Transverse colon (tissue), 4 donors: ENCODE measurements at regions not wholly inside any gene's neighbourhood (a gene's known extent, or its start where the extent isn't known, plus 50 kb on each side); places are given as distances from the start of the nearest gene placed in this dataset.
"Not testable (repeated sequence)": the region's sequence is repeated elsewhere in the genome, so short reads cannot be mapped to it uniquely, and the experiment has no call there.

ENCODE experiments used
- DNase-seq: peaks from one replicate; pipeline ENCODE4 v3.0.0-alpha.2; 2019
- H3K27ac ChIP-seq, 4 donors: fragments of 200-600 bp; sonication (generic); 2 replicates each; pipeline ENCODE4 v1.5.1; 2016 to 2018; ENCODE audit warnings: inconsistent platforms in 4 of 4
- H3K27me3 ChIP-seq: fragments of 200-600 bp; sonication (generic); 2 replicates; pipeline ENCODE4 v1.5.1; 2017; ENCODE audit warnings: inconsistent platforms
- H3K36me3 ChIP-seq, 4 donors: fragments of 200-600 bp; sonication (generic); 2 replicates each; pipeline ENCODE4 v1.5.1; 2017 to 2019; ENCODE audit warnings: inconsistent platforms in 4 of 4
- H3K4me1 ChIP-seq, 4 donors: fragments of 200-600 bp; sonication (generic); 2 replicates each; pipeline ENCODE4 v1.5.1; 2017 to 2020; ENCODE audit warnings: inconsistent platforms in 4 of 4
- H3K4me3 ChIP-seq, 4 donors: fragments of 200-600 bp; sonication (generic); 1 replicate in 1 of 4; 2 replicates in 3 of 4; pipeline versions ENCODE4 v1.5.1 to v1.6.1; 2017 to 2019; ENCODE audit warnings: inconsistent platforms in 4 of 4
- H3K9me3 ChIP-seq, 2 donors: fragments of 200-600 bp; sonication (generic); 2 replicates each; pipeline ENCODE4 v1.5.1; 2017 to 2019; ENCODE audit warnings: inconsistent platforms in 2 of 2
- EP300 ChIP-seq: sonication (generic); formaldehyde crosslinking; IDR thresholded peaks from one replicate; pipeline ENCODE4 v1.6.1; 2017; ENCODE audit warnings: antibody characterized with exemption, low read depth
- POLR2A ChIP-seq: fragments of 450-650 bp; IDR thresholded peaks from one replicate; pipeline ENCODE4 v1.6.1; 2016; ENCODE audit warnings: antibody characterized with exemption, mild to moderate bottlenecking, moderate library complexity
- POLR2AphosphoS5 ChIP-seq, 3 donors: sonication (generic); formaldehyde crosslinking; IDR thresholded peaks; one replicate each; pipeline ENCODE4 v1.6.1; 2016; ENCODE audit warnings: antibody characterized with exemption in 3 of 3
- WGBS, 2 donors: methylation state at CpG; one replicate each; pipeline ENCODE4 v1.1.5; 2018; ENCODE audit warnings: low coverage in 1 of 2; 5-methylcytosine and 5-hydroxymethylcytosine counted together
- in situ Hi-C, 4 donors: fragments of 200-750 bp; cut with MboI; loops; one replicate each; pipeline versions ENCODE4 v1.15.0 to v1.15.1; 2017; ENCODE audit warnings: low sequenced_read_pairs in 3 of 4, low pct_ligation_motif_present in 1 of 4, low pct_unique_long_range_greater_than_20kb in 1 of 4
- intact Hi-C: fragments of 100-400 bp; cut with DNase I; formaldehyde crosslinking; loops from one replicate; pipeline ENCODE4 v1.15.1; 2023; ENCODE audit warnings: low total_unique reads
- TF ChIP-seq, protein P1 (sequence below), 5 experiments: fragments of 200-600 bp in 3 of 5; fragments of 450-650 bp in 2 of 5; sonication (generic) in 3 of 5; IDR thresholded peaks; 1 replicate in 2 of 5; 2 replicates in 3 of 5; pipeline ENCODE4 v1.5.1; 2016 to 2017; ENCODE audit warnings: antibody characterized with exemption in 5 of 5, inconsistent platforms in 3 of 5, mild to moderate bottlenecking in 2 of 5, moderate library complexity in 1 of 5

DNA sequence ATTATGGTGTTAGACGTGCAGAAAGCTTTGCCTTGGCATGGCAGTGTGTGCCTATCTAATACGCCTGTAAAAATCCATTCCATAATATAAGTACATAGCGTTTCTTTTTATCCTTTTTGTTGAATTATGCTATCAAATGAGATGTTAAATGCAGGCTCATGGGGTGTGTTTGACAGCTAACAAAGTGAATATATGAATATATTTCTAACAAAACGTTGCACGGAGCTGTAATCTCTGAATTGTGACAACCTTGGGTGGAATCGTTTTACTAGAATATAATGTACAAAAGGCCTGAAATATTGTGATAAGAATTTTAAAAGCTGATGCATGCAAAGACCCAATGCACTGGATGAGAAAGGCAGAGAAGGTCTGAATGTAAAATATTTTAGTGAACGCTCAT is 763.7 kb upstream of the TMEM132C start:
- Histone ChIP-seq H3K9me3 (no peaks in the 10 kb centered on the region), H3K36me3 (no peaks in the 10 kb centered on the region), H3K4me3 (no peak overlapping the region), H3K27me3 (no peaks in the 10 kb centered on the region), H3K4me1 (no peaks in the 10 kb centered on the region), H3K27ac (no peak overlapping the region)
- intact Hi-C loops: no loop called here
- TF ChIP-seq, protein P1, sequence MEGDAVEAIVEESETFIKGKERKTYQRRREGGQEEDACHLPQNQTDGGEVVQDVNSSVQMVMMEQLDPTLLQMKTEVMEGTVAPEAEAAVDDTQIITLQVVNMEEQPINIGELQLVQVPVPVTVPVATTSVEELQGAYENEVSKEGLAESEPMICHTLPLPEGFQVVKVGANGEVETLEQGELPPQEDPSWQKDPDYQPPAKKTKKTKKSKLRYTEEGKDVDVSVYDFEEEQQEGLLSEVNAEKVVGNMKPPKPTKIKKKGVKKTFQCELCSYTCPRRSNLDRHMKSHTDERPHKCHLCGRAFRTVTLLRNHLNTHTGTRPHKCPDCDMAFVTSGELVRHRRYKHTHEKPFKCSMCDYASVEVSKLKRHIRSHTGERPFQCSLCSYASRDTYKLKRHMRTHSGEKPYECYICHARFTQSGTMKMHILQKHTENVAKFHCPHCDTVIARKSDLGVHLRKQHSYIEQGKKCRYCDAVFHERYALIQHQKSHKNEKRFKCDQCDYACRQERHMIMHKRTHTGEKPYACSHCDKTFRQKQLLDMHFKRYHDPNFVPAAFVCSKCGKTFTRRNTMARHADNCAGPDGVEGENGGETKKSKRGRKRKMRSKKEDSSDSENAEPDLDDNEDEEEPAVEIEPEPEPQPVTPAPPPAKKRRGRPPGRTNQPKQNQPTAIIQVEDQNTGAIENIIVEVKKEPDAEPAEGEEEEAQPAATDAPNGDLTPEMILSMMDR (IDR thresholded peaks at IDR 0.05): no peak
- no peak for TF ChIP-seq POLR2AphosphoS5 (IDR thresholded peaks at IDR 0.05)
- TF ChIP-seq POLR2A: no peak
- no peak for TF ChIP-seq EP300
- in situ Hi-C loops: no loop called here
- WGBS, 2 donors: 80 to 86% methylated on average over 7 of the region's 7 CpGs
- DNase-seq: no peak

DNA sequence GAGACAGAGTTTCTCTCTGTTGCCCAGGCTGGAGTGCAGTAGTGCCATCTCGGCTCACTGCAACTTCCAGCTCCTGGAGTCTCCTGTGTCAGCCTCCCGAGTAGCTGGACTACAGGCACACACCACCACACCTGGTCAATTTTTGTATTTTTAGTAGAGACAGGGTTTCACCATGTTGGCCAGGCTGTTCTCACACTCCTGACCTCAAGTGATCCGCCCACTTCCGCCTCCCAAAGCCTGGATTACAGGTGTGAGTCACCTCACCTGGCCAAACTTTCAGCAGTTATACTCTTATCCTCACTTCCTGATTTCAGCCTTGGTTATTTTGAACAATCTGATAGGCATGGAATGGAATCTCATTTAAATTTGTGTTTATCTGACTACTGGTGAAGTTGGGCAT is 763.0 kb upstream of the TMEM132C start:
- in situ Hi-C loops, H3K27me3 ChIP-seq, H3K4me1 ChIP-seq, DNase-seq, intact Hi-C loops, H3K27ac ChIP-seq, H3K4me3 ChIP-seq, H3K9me3 ChIP-seq, H3K36me3 ChIP-seq: not testable (repeated sequence)
- 73 to 80% methylated on average over 2 to 4 of the region's 4 CpGs for WGBS, 2 donors

DNA sequence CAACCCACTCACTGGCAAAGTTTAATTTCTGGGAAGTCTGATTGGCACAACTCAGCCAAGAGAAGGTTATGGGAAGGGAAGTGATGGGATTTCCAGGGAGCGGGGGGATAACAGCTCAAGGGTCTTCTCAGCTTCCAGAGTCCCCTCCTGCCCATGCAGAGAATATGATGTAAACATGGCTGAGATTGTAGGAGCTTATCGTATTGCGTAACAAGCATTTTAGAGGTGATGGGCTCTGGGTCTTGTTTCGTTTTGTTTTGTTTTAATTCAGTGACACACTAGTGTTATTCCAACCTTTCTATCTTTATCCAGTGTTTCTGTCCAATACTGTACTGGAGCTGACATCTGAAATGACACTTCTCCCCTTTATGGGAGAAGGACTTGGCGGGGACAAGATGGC is 762.1 kb upstream of the TMEM132C start:
- 66 to 86% methylated on average over 4 to 5 of the region's 5 CpGs for WGBS, 2 donors
- Histone ChIP-seq H3K36me3 (no peaks in the 10 kb centered on the region), H3K27me3 (no peaks in the 10 kb centered on the region), H3K4me3 (no peak overlapping the region), H3K4me1 (no peaks in the 10 kb centered on the region), H3K9me3 (no peaks in the 10 kb centered on the region), H3K27ac (no peak overlapping the region)
- intact Hi-C loops: no loop called here
- no peak for DNase-seq
- TF ChIP-seq, protein P1 (IDR thresholded peaks at IDR 0.05): no peak
- TF ChIP-seq EP300 (no peak), POLR2A (no peak), POLR2AphosphoS5 (IDR thresholded peaks at IDR 0.05) (no peak)
- in situ Hi-C loops: no loop called here

DNA sequence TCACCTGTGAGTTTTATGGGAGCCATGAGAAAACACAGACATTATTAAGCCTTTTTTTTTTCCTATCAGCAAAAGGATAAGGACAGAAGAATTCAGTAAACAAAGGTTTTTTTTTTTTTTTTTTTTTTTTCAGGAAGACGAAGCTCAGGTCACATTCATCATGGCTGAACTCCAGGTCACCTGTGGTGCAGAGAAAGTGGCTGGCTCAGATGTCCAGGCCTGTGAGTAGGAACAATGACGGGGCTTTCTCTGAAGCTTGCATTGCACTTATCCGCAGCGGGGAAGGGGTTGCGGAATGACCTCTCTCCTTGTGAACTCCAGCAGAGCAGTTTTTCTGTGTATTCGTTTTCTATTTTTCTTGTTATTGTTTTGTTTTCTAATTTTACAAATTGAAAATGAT is 759.6 kb upstream of the TMEM132C start:
- 83 to 85% methylated on average over 6 of the region's 6 CpGs for WGBS, 2 donors
- Histone ChIP-seq H3K9me3 (no peaks in the 10 kb centered on the region), H3K4me3 (no peak overlapping the region), H3K36me3 (no peaks in the 10 kb centered on the region), H3K27me3 (no peaks in the 10 kb centered on the region), H3K27ac (no peak overlapping the region), H3K4me1 (no peaks in the 10 kb centered on the region)
- in situ Hi-C loops: no loop called here
- no peak for DNase-seq
- TF ChIP-seq EP300: no peak
- TF ChIP-seq POLR2A: no peak
- intact Hi-C loops: no loop called here

DNA sequence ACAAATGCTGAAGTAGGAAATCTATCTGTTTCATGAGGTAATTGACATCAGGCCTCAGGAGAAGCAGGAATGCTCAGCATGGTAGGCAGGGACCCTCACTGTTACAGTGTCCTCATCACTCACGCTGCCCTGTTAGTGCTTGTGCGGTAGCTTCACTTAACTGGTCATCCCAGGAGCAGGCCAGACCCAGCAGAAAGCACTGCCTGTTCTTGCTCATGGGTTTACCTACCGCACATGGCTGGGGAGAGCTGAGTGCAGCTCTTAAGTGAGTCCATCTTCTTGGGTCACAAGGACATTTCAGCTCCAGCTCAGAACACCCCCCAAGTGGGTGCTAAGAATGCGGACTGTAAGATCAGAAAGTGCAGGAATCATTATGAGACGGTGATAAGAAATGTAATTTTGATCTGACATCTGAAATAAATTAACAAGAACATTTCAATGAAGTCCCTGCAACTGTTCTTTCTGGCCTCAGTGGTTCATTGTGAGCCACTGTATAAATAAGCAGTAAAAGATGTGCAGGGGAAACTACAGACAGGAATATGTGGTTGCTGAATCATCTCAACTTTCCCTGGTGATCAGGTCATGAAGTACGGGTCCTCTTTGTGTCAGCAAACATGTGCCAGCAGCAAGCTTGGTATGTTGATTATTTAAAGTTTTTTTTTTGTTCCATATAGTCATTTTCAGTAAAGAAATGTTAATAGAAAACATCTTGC is 757.7 kb upstream of the TMEM132C start:
- Histone ChIP-seq H3K9me3 (no peaks in the 10 kb centered on the region), H3K4me1 (no peaks in the 10 kb centered on the region), H3K27me3 (no peaks in the 10 kb centered on the region), H3K4me3 (no peak overlapping the region), H3K27ac (no peak overlapping the region), H3K36me3 (no peaks in the 10 kb centered on the region)
- DNase-seq: no peak
- in situ Hi-C loops (no loop called here), intact Hi-C loops (loop anchor here (2.0 kb wide), 1 partner anchor 54 kb away; no protein-coding TSS in a partner anchor)
- 18 to 76% methylated on average over 1 to 6 of the region's 6 CpGs for WGBS, 2 donors
- no peak for TF ChIP-seq POLR2AphosphoS5 (IDR thresholded peaks at IDR 0.05)
- TF ChIP-seq, protein P1 (IDR thresholded peaks at IDR 0.05): no peak
- TF ChIP-seq POLR2A: no peak
- no peak for TF ChIP-seq EP300
